ENCODE measurements at regions not wholly inside any gene's neighbourhood (a gene's known extent, or its start where the extent isn't known, plus 50 kb on each side); places are given as distances from the start of the nearest gene placed in this dataset.

- H4K20me1 ChIP-seq (ENCODE audit: insufficient read depth, low read length), result no peaks in the 10 kb centered on the region
- no peaks in the 10 kb centered on the region for H3K79me2 ChIP-seq (ENCODE audit: insufficient read depth, low read length)
- H3K27me3 ChIP-seq (ENCODE audit: insufficient read depth, low read length), result no peaks in the 10 kb centered on the region
- no peaks in the 10 kb centered on the region for H3K4me1 ChIP-seq (ENCODE audit: insufficient read depth, low read length)
- H3K27ac ChIP-seq (ENCODE audit: low read depth, low read length), result no peak overlapping the region
- no peaks in the 10 kb centered on the region for H3K36me3 ChIP-seq (ENCODE audit: insufficient read depth, low read length)
- H3K4me2 ChIP-seq (ENCODE audit: insufficient read depth, low read length), result no peak overlapping the region
- no peaks in the 10 kb centered on the region for H3K9me3 ChIP-seq (ENCODE audit: low read depth, low read length)
- DNase-seq (ENCODE audit: insufficient read length, low spot score, missing footprints), result no peak
- no peak overlapping the region for H2AFZ ChIP-seq (ENCODE audit: low read length)
- H3K4me3 ChIP-seq (ENCODE audit: insufficient read depth, low read length), result no peak overlapping the region
- no peak for TF ChIP-seq CTCF (IDR thresholded peaks at IDR 0.05; ENCODE audit: extremely low read depth, low read depth, low read length)
Observed at GRCh38 chr3:94481226-94481898, 418.5 kb downstream of the NSUN3 start.

GRCh38 chr3:94482686-94483085, 419.8 kb downstream of the NSUN3 start:
- Histone ChIP-seq H3K4me2 (ENCODE audit: insufficient read depth, low read length) (no peak overlapping the region), H3K27ac (ENCODE audit: low read depth, low read length) (no peak overlapping the region), H3K36me3 (ENCODE audit: insufficient read depth, low read length) (no peaks in the 10 kb centered on the region), H2AFZ (ENCODE audit: low read length) (no peak overlapping the region), H3K27me3 (ENCODE audit: insufficient read depth, low read length) (no peaks in the 10 kb centered on the region), H3K9me3 (ENCODE audit: low read depth, low read length) (no peaks in the 10 kb centered on the region), H3K4me1 (ENCODE audit: insufficient read depth, low read length) (no peaks in the 10 kb centered on the region), H3K79me2 (ENCODE audit: insufficient read depth, low read length) (no peaks in the 10 kb centered on the region), H3K4me3 (ENCODE audit: insufficient read depth, low read length) (no peak overlapping the region), H4K20me1 (ENCODE audit: insufficient read depth, low read length) (no peaks in the 10 kb centered on the region)
- DNase-seq (ENCODE audit: insufficient read length, low spot score, missing footprints), result no peak
- TF ChIP-seq CTCF (IDR thresholded peaks at IDR 0.05; ENCODE audit: extremely low read depth, low read depth, low read length), result no peak

GRCh38 chr3:94483403-94483802, 420.5 kb downstream of the NSUN3 start:
- Histone ChIP-seq H3K4me2 (ENCODE audit: insufficient read depth, low read length) (no peak overlapping the region), H3K36me3 (ENCODE audit: insufficient read depth, low read length) (no peaks in the 10 kb centered on the region), H3K27ac (ENCODE audit: low read depth, low read length) (no peak overlapping the region), H3K9me3 (ENCODE audit: low read depth, low read length) (no peaks in the 10 kb centered on the region), H3K27me3 (ENCODE audit: insufficient read depth, low read length) (no peaks in the 10 kb centered on the region), H2AFZ (ENCODE audit: low read length) (no peak overlapping the region), H4K20me1 (ENCODE audit: insufficient read depth, low read length) (no peaks in the 10 kb centered on the region), H3K4me1 (ENCODE audit: insufficient read depth, low read length) (no peaks in the 10 kb centered on the region), H3K4me3 (ENCODE audit: insufficient read depth, low read length) (no peak overlapping the region), H3K79me2 (ENCODE audit: insufficient read depth, low read length) (no peaks in the 10 kb centered on the region)
- no peak for TF ChIP-seq CTCF (IDR thresholded peaks at IDR 0.05; ENCODE audit: extremely low read depth, low read depth, low read length)
- no peak for DNase-seq (ENCODE audit: insufficient read length, low spot score, missing footprints)

- H3K4me3 ChIP-seq (ENCODE audit: insufficient read depth, low read length), result no peak overlapping the region
- H2AFZ ChIP-seq (ENCODE audit: low read length), result no peak overlapping the region
- no peaks in the 10 kb centered on the region for H3K4me1 ChIP-seq (ENCODE audit: insufficient read depth, low read length)
- H4K20me1 ChIP-seq (ENCODE audit: insufficient read depth, low read length), result no peaks in the 10 kb centered on the region
- no peaks in the 10 kb centered on the region for H3K79me2 ChIP-seq (ENCODE audit: insufficient read depth, low read length)
- no peaks in the 10 kb centered on the region for H3K27me3 ChIP-seq (ENCODE audit: insufficient read depth, low read length)
- H3K27ac ChIP-seq (ENCODE audit: low read depth, low read length), result no peak overlapping the region
- no peaks in the 10 kb centered on the region for H3K9me3 ChIP-seq (ENCODE audit: low read depth, low read length)
- no peaks in the 10 kb centered on the region for H3K36me3 ChIP-seq (ENCODE audit: insufficient read depth, low read length)
- no peak for TF ChIP-seq CTCF (IDR thresholded peaks at IDR 0.05; ENCODE audit: extremely low read depth, low read depth, low read length)
- H3K4me2 ChIP-seq (ENCODE audit: insufficient read depth, low read length), result no peak overlapping the region
- no peak for DNase-seq (ENCODE audit: insufficient read length, low spot score, missing footprints)
Observed at GRCh38 chr3:94494992-94495391, 432.1 kb downstream of the NSUN3 start.

Measured in osteoblast (primary cell).